HG03045 (cell line): ENCODE measurements at regions not wholly inside any gene's neighbourhood (a gene's known extent, or its start where the extent isn't known, plus 50 kb on each side); places are given as distances from the start of the nearest gene placed in this dataset.
"Not testable (repeated sequence)": the region's sequence is repeated elsewhere in the genome, so short reads cannot be mapped to it uniquely, and the experiment has no call there.

ENCODE experiments used
- ATAC-seq: cut with Tn5 transposase; IDR thresholded peaks from one replicate; pipeline ENCODE4 v1.9.1; 2021; ENCODE audit warnings: mild to moderate bottlenecking, moderate library complexity; ENCODE audit not compliant: unreplicated experiment

- ATAC-seq: not testable (repeated sequence)
Measured at GRCh38 chr6:91190041-91190440, 603.2 kb upstream of the MAP3K7 start.

- no peak for ATAC-seq
Measured at GRCh38 chr6:91185072-91185471, 598.2 kb upstream of the MAP3K7 start.

GRCh38 chr6:91181416-91181815 lies 594.5 kb upstream of the MAP3K7 start:
- no peak for ATAC-seq

- ATAC-seq: no peak
Measured at GRCh38 chr6:91173651-91174050, 586.8 kb upstream of the MAP3K7 start.

GRCh38 chr6:91173186-91173585 lies 586.3 kb upstream of the MAP3K7 start:
- no peak for ATAC-seq

GRCh38 chr6:91171754-91172462 lies 585.0 kb upstream of the MAP3K7 start:
- no peak for ATAC-seq

- no peak for ATAC-seq
Measured at GRCh38 chr6:91167846-91168245, 581.0 kb upstream of the MAP3K7 start.

- no peak for ATAC-seq
Measured at GRCh38 chr6:91166271-91167046, 579.6 kb upstream of the MAP3K7 start.

GRCh38 chr6:91164105-91164504 lies 577.2 kb upstream of the MAP3K7 start:
- no peak for ATAC-seq

- no peak for ATAC-seq
Measured at GRCh38 chr6:91161246-91161645, 574.4 kb upstream of the MAP3K7 start.

GRCh38 chr6:91155129-91155785 lies 568.4 kb upstream of the MAP3K7 start:
- ATAC-seq: no peak

GRCh38 chr6:91152824-91153223 lies 566.0 kb upstream of the MAP3K7 start:
- ATAC-seq: no peak

- ATAC-seq: no peak
Measured at GRCh38 chr6:91149956-91150705, 563.3 kb upstream of the MAP3K7 start.

- ATAC-seq: no peak
Measured at GRCh38 chr6:91149246-91149955, 562.5 kb upstream of the MAP3K7 start.

GRCh38 chr6:91144126-91144525 lies 557.3 kb upstream of the MAP3K7 start:
- no peak for ATAC-seq

- no peak for ATAC-seq
Measured at GRCh38 chr6:91142154-91142553, 555.3 kb upstream of the MAP3K7 start.

GRCh38 chr6:91141346-91141745 lies 554.5 kb upstream of the MAP3K7 start:
- no peak for ATAC-seq

- ATAC-seq: no peak
Measured at GRCh38 chr6:91140449-91140848, 553.6 kb upstream of the MAP3K7 start.

- no peak for ATAC-seq
Measured at GRCh38 chr6:91137286-91137685, 550.4 kb upstream of the MAP3K7 start.

- no peak for ATAC-seq
Measured at GRCh38 chr6:91135406-91136103, 548.7 kb upstream of the MAP3K7 start.
